Activated naive CD4-positive, alpha-beta T cell treated with anti-CD3 and anti-CD28 coated beads, Interleukin-2, amount 50 U/mL, for 72 hours (primary cell): ENCODE measurements at regions not wholly inside any gene's neighbourhood (a gene's known extent, or its start where the extent isn't known, plus 50 kb on each side); places are given as distances from the start of the nearest gene placed in this dataset.

ENCODE experiments used
- ATAC-seq, 2 donors: fragments of 150-1000 bp; cut with Tn5 transposase; 2 replicates each; pipeline ENCODE4 v1.10.0; 2021; ENCODE audit warnings: mild to moderate bottlenecking in 2 of 2, moderate library complexity in 2 of 2
- DNase-seq, 2 donors: peaks; one replicate each; pipeline ENCODE4 v3.0.0; 2021 to 2022; ENCODE audit warnings: low spot score in 2 of 2
- H3K27ac Mint-ChIP-seq, 2 donors: one replicate each; pipeline ENCODE4 v1.8.0; 2022; ENCODE audit warnings: mild to moderate bottlenecking in 2 of 2, mixed read lengths in 2 of 2
- H3K36me3 Mint-ChIP-seq, 2 donors: one replicate each; pipeline ENCODE4 v1.8.0; 2022; ENCODE audit warnings: mixed read lengths in 2 of 2
- H3K9me3 Mint-ChIP-seq, 2 donors: one replicate each; pipeline ENCODE4 v1.8.0; 2022; ENCODE audit warnings: mixed read lengths in 2 of 2

DNA sequence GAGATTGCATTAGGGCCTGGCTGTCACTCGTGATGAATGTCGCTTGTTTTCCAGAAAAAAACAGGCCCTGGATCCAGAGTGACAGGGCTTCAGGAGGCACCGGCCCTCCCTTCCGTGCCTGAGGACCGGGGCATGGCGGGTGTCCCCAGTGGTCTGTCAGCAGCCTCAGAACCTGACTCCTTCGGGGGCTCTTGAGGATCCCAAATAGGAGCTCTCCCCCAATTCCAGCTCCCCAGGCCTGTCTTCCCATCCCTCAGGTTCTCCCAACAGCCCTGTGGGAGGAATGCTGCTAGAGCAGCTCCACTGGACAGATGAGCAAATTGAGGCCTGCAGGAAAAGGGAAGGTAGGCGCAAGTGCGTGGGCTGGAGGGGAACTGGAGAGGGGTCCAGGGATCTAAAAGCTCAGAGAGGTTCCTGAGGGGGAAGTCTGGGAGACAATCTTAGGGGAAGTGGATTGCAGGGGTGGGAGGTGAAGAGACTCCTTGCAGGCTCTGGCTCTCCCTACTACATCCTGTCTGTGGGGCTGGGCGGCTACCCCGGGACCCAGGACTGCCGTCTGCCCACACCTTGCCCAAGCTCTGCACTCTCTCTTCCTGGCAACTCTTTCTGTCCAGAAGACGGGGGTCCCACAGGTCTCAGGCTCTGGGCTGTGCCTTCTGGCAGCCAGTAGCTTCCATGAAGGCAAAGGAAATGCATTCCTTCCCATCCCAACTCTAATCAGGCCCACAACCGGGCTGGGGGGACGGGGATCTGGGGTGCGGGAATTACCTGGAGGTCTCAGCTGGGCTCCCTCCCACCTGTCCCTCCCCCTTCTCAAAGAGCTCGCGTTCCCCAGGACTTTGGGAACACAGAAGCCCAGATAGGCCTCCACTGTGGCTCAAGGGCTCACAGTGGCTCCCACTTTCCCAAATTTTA is 105.7 kb upstream of the CASZ1 start:
- peak in 1 of 2 donors; percentile 28 for DNase-seq
- ATAC-seq, result no peak
- H3K36me3 Mint-ChIP-seq, result no peaks in the 10 kb centered on the region
- no peak overlapping the region for H3K27ac Mint-ChIP-seq
- H3K9me3 Mint-ChIP-seq, result no peaks in the 10 kb centered on the region

DNA sequence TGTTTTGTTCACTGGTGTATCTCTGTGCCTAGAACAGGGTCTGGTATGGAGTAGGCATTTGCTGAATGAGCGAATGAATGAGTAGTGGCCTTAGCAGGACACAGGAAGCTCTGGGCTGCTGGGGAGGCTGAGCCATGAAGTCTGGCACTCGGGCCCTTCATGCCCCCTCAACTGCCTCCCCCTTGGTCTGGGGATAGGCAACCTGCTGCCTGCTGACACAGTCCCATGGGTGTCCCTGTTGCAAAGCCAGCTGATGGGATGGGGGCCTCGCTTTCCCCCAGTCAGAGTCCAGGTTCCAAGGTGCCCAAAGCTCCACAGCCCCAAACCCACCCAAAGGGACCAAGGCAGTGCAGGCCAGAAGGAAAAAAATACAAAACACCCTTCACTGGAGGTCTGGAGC is 107.0 kb upstream of the CASZ1 start:
- no peaks in the 10 kb centered on the region for H3K36me3 Mint-ChIP-seq
- ATAC-seq (no peak), DNase-seq (no peak)
- H3K27ac Mint-ChIP-seq, result no peak overlapping the region
- no peaks in the 10 kb centered on the region for H3K9me3 Mint-ChIP-seq

DNA sequence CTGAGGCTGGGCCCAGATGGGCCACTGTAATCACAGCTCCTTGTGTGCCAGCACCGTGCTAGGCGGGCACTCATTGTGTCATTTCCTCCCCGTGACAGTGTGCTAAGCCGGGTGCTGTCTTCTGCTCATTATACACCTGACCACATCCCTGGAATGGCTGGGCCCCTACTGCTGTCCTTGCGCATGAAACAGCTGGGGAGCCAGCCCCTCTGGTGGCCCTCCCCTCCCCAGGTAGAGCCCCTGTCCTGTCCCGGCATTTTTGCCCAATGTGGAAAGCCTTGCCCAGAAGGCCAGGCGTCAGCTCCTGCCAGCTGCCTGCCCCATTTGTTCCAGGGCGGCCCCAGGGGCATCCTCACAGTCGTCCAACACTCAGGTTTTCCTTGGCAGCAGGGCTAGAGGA is 107.4 kb upstream of the CASZ1 start:
- Mint-ChIP-seq H3K36me3 (no peaks in the 10 kb centered on the region), H3K27ac (no peak overlapping the region), H3K9me3 (no peaks in the 10 kb centered on the region)
- DNase-seq, result no peak
- peak; percentile 49 to 70 for ATAC-seq

DNA sequence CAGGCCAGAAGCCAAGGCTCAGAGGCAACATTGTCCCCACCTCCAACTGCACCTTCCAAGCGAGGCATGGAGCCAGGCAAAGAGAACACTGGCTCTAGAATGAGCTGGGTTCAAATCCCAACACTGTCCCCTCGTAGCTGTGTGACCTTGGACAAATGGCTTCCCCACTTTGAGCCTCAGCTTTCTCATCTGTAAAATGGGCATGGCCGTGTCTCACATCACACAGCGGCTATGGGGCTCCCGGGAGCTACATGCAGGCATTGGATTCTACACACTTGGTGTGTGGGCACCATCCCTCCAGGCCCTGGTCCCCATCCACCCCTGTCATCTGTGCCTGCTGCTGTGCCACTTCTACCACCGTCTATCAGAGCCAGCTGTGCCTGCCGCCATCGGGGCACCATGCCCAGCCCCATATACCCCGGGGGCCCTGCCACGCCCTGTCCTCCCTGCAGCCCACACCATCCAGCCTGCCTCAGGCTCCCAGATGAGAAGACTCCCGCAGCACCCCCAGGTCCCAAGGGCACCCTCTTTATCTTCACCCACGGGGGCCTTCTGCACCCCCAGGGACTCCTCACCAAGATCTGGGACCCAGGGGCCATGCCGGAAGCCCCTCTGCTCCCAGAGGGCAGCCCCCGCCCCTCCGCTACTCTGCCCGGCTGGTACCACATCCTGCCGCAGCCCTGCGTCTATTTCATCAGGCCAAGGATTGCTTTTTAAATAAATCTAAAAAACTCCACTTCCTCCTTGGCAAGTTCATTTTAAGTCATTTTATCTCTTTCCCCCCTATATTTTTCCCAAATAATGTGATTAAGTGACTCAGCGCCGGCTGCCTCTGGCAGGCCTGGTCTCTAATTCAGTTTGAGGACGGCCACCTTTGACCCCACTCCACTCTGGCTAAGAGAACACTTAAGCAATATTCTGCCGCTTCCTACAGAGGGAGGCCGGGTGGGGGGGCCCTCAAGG is 107.8 kb upstream of the TARDBP start:
- no peaks in the 10 kb centered on the region for H3K9me3 Mint-ChIP-seq
- no peak overlapping the region for H3K27ac Mint-ChIP-seq
- no peaks in the 10 kb centered on the region for H3K36me3 Mint-ChIP-seq
- DNase-seq (no peak), ATAC-seq (peak in 1 of 2 donors; percentile 32)

DNA sequence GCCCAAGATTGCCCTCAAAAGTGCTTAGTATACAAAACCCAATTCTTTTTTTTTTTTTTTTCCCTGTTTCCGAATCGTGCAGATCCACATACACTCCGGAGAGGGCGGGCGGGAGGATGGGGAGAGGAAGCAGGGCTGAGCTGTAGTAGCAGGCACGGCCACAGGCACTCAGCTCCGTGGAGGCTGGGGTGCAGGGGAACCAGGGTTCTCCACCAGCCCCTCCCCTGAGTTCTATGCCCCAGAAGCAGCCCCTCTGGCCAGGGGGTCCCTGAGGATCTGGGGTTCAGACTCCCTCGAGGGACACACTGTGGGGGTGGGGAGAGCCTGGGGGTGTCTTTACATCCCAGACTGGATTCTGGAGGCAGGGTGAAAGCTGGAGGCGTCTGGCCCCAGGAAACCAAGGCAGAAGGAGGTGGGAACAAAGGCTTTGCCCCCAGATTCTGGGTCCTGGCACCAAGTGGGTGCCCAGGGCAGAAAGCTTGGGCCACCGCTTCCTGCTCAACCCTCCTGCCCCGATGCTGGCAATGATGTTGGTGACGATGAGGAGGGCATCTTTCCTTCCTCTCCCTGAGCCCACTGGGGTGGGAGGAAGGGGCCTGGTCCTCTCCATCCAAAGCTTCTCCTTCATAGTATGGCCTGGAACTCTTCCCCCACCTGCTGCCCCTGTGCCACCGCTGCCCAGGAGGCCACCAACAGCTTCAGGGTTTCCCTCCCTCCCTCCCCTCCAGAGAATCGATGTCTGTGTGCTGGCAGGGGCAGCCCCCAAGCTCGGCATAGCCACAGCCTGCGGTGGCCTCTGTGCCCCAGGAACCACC is 106.4 kb upstream of the TARDBP start:
- no peaks in the 10 kb centered on the region for H3K36me3 Mint-ChIP-seq
- no peak for ATAC-seq
- no peaks in the 10 kb centered on the region for H3K9me3 Mint-ChIP-seq
- H3K27ac Mint-ChIP-seq, result no peak overlapping the region
- DNase-seq, result no peak

DNA sequence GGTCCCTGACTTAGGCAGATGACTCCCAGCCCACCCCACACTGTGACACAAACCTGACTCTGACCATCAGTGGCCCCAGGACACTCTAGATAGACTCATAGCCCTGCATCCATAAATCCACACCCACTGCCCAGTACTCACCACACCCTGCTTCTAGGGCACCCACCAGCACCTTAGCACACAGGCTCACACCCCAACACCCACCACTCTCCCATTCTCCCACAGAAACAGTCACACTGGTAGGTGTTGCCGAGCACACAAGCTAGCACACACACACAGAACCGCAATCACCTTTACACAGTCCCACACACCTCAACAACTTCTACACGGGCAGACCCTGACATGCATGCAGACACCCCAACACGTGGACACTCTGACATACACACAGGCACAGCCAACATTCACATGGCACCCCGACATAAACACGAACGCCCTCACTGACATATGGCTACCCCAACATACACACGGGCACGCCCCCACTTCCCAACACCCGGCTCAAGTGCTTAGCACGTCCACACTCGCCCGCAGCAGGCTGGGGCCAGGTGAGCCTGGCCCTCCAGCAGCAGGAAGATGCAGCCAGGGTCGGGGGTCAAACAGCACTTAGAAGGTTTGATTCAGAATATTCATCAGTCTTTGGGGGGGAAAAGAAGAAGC is 105.5 kb upstream of the TARDBP start:
- ATAC-seq (no peak), DNase-seq (peak in 1 of 2 donors; percentile 28)
- H3K27ac Mint-ChIP-seq, result no peak overlapping the region

DNA sequence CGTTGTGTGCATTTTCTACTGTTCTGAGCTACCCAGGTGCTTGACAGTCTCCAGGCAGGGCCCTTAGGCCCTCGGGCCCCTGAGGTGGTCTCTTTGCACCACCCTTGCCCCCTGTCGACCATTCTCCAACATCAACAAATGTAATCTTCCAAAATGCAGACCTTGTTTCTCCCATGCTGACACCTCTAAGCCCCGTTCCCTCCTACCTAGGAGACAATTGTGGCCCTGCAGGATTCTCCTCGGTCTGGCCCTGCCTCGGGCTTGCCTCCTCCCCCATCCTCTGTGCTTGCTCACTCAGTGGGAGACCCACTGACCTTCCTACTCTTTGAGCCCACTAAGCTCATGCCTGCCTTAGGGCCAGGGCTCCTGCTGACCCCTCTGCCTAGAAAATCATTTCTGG is 104.2 kb upstream of the TARDBP start:
- DNase-seq (no peak), ATAC-seq (no peak)
- H3K27ac Mint-ChIP-seq, result no peak overlapping the region
- no peaks in the 10 kb centered on the region for H3K36me3 Mint-ChIP-seq
- H3K9me3 Mint-ChIP-seq, result no peaks in the 10 kb centered on the region

More for the DNA sequence above, 105.5 kb upstream of the TARDBP start:
- Mint-ChIP-seq H3K9me3 (no peaks in the 10 kb centered on the region), H3K36me3 (no peaks in the 10 kb centered on the region)

DNA sequence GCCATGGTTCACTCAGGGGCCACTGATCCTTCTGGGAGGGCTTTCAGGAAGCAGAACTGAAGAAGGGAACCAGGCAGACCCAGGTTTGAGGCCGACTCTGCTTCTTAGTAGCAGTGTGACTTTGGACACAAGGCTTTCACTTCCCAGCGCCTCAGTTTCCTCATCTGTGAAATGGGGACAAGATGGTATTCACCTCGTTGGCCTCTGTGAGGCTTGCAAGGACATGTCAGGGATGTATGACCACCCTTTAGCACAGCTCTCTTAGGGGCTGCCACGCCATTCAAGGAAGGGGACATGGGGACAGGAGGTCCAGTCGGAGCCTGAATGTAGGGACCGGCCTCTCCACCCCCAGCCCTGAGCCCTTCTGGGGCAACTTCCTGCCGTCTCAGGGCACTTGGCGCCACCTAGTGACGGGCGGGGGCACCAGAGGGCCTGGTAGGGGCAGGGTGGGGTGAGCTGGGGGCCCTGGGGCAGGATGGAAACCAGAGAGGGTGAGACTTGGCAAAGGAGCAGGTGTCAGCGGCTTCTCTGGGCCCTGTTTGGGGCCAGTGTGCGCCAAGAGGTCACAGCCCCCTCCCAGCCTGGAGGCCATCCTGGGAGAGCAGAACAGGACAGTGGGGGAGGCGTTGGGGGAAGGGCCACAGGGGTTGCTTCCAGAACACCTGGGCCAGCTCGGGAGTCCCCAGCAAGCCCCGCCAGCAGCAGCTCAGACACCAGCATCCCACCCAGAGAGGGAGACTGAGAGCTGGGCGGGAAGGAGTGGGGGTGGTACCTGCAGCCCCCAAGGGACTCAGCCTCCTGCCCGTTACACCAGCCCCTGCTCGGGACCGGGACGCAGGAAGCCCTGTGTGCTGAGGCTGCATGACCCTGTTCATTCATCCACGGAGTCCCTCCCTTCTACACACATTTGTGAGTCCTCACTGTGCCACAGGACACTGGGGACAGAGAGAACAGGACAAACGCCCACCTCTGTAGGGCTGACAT is 102.5 kb upstream of the TARDBP start:
- Mint-ChIP-seq H3K36me3 (no peaks in the 10 kb centered on the region), H3K27ac (no peak overlapping the region), H3K9me3 (no peaks in the 10 kb centered on the region)
- ATAC-seq, result peak; percentile 84 to 85
- DNase-seq, result peak in 1 of 2 donors; percentile 79

DNA sequence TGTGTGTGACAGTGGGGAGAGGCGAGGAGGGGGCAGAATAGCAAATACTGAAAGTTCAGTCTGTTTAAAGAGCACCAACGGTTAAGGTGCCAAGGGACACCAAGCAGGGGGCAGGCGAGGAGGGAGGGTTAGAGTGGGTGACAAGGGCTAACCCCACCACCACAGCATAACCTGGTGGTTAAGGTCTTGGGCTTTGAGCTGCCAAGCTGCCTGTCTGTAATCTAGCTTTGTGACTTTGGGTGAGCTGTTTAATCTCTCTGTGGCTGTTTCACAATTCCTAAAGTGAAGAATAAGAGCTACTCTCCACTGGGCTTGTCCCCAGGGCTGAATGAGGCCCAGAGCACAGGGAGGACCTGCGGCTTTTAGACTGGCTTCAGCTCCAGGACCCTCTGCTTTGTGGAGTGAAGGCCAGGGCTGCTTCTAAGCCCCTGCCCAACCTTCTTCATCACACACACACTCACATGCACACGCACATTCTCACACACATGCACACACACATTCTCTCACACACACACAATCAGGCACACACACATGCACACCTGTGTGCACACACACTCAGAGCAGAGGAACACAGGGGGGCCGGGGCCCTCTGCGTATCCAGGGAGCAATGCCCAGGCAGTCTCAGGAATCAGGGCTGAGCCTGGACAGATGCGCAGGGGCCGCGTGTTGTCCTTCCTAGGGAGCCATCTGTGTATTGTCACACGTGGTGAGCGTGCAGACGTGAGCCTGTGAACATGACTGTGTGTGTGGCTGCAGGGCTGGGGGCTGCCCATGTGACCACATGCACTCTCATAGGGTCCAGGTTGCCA is 101.6 kb upstream of the TARDBP start:
- ATAC-seq, result no peak
- no peak for DNase-seq
- no peak overlapping the region for H3K27ac Mint-ChIP-seq
- H3K36me3 Mint-ChIP-seq, result no peaks in the 10 kb centered on the region
- H3K9me3 Mint-ChIP-seq, result no peaks in the 10 kb centered on the region

DNA sequence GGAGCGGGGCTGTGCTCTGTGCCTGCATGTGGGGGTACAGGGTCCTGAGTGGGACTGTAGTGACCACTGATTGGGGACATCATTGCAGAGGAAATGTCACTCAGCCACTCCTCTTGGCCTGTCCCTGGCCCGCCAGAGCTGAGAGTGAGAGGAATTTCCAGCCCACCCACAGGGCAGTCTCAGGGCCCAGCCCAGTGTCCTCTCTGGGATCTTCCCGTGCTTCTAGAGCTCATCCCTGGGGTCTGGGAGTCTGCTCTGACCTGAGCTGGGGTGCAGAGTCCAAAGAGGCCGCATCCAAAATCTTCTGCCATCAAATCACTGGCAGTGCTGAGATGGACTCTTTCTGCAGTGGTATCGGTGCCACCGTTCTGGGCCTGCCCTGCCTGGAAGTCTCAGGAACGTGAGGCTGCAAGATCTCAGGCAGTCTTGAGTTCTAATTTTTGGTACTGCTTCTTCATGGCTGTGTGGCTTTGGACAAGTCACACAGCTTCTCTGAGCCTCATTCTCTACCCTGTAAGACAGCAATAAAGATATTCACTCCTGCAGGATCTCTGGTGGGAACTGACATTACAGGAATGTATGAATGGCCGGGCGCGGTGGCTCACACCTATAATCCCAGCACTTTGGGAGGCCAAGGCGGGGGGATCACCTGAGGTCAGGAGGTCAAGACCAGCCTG is 100.8 kb upstream of the TARDBP start:
- DNase-seq, result no peak
- no peaks in the 10 kb centered on the region for H3K36me3 Mint-ChIP-seq
- no peak overlapping the region for H3K27ac Mint-ChIP-seq
- ATAC-seq, result no peak
- H3K9me3 Mint-ChIP-seq, result no peaks in the 10 kb centered on the region

DNA sequence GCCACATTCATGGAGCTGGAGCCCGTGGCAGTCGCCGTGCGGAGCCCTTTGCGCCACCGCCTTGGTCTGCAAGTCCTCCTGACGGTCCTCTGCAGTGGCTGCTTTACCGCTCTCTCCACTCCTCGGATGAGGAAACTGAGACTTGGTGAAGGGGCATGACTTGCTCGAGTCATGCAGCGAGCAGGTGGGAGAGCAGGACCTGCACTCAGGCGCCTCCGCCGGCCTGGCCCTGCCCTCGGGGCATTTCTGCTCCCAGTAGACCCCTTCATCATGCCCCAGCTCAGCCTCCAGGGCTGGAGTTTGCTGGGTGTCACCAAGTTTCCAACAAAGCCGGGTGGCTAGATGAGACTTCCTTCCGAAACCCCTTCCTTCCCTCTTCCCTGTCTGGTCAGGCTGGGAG is 100.0 kb upstream of the TARDBP start:
- Mint-ChIP-seq H3K27ac (no peak overlapping the region), H3K9me3 (no peaks in the 10 kb centered on the region), H3K36me3 (no peaks in the 10 kb centered on the region)
- no peak for DNase-seq
- ATAC-seq, result no peak

DNA sequence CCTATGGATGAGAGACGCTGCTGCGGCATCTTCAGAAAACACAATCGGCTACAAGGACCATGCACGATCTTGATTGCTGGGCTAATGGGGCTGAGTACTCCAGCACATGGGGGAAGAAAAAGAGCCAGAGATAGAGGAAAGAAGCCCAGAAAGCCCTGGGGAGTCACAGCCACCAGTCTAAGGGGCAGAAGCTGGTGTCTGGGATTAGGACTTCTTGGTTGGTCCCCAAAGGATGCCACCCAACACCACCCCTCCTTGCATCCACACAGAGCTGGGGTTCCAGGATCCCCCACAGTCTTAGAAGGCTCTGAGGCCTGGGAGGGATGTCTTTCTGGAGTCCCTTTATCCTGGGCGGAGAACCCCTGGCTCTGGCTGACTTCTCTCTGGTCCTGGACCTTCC is 98.4 kb upstream of the TARDBP start:
- no peak for ATAC-seq
- no peaks in the 10 kb centered on the region for H3K36me3 Mint-ChIP-seq
- H3K9me3 Mint-ChIP-seq, result no peaks in the 10 kb centered on the region
- DNase-seq, result no peak
- H3K27ac Mint-ChIP-seq, result no peak overlapping the region

DNA sequence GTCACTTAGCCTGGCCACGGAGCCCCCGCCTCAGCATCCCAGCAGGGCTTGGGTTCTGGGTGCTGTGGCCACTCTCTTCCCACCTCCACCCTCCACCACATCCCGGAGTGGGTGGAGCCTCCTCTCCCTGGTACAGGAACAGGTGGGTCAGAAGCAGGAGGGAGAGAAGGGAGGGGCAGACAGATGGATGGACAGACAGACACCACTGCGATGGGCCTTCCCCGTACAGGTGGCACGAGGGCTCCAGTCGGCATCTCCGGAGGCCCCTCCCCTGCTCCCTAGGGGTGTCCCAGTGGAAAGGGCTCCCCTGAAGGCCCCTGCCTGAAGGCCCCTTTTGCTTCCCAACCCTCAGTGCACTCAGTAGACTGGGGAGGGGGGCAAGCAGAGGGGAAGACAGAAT is 96.9 kb upstream of the TARDBP start:
- DNase-seq, result no peak
- Mint-ChIP-seq H3K27ac (no peak overlapping the region), H3K9me3 (no peaks in the 10 kb centered on the region), H3K36me3 (no peaks in the 10 kb centered on the region)
- no peak for ATAC-seq

DNA sequence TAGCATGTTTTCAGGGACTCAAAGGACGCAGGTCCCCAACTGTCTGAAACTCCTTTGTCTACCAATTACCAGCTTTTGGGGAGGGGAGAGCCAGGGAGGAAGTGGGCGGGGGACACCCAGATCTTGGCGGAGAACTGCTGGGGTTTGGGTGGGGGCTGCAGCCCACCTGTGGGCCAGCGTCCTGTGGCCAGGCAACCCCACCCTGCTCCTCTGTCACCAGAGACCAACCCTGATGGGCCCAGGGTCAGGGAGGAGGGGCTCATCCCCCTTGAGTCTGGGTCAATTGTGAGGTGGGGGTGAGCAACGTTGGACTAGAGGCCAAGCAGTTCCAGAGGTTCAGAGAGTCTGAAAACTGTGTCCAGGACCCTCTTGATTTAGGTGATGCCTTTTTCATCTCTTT is 96.1 kb upstream of the TARDBP start:
- ATAC-seq, result no peak

More for the DNA sequence above, 96.1 kb upstream of the TARDBP start:
- Mint-ChIP-seq H3K9me3 (no peaks in the 10 kb centered on the region), H3K36me3 (no peaks in the 10 kb centered on the region), H3K27ac (no peak overlapping the region)
- DNase-seq, result no peak
